ENCODE measurements at regions not wholly inside any gene's neighbourhood (a gene's known extent, or its start where the extent isn't known, plus 50 kb on each side); places are given as distances from the start of the nearest gene placed in this dataset.

DNA sequence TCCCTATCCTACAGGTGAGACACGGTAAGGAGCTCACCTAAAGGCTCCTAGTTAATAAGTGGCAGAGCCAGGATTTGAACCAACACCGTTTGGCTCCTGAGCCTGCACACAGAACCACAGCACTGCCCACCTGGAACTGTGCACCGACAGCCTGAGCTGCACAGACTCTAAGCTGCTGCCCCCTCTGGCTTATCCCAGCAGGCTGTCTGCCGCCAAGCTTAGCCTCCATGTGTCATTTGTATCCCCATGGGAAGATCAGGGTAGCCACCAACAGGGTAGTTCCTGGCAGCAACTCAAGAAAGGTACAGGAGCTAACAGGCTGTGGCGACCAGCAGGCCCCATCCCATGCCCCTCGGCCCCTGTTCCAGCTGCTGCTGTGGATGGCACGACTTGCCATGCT is 135.7 kb downstream of the LRRC30 start:
- H3K4me1 ChIP-seq (ENCODE audit: control insufficient read depth in 3 of 3, insufficient read depth in 2 of 3, low read depth in 1 of 3, low read length in 2 of 3), result peaks cover 0 to 8% (median 0%) of the 10 kb centered on the region in 3 donors
- 52 to 69% (median 54%) methylated on average over 7 of the region's 7 CpGs for WGBS, 3 donors
- FAIRE-seq (no peak), DNase-seq (peak in 1 of 2 donors; percentile 29)
- H3K27ac ChIP-seq (ENCODE audit: low read depth in 1 of 3, low read length in 2 of 3), result no peak overlapping the region
- no peaks in the 10 kb centered on the region for H3K36me3 ChIP-seq (ENCODE audit: control insufficient read depth in 3 of 3, insufficient read depth in 2 of 3, low read depth in 1 of 3, low read length in 3 of 3)
- no peaks in the 10 kb centered on the region for H3K27me3 ChIP-seq (ENCODE audit: control insufficient read depth in 3 of 3, insufficient read depth in 3 of 3, low read length in 3 of 3)
- H3K4me3 ChIP-seq (ENCODE audit: low read depth in 1 of 3, low read length in 3 of 3), result no peak overlapping the region
- H3K9me3 ChIP-seq (ENCODE audit: control insufficient read depth in 2 of 2, insufficient read depth in 1 of 2, low read depth in 1 of 2, low read length in 1 of 2), result no peaks in the 10 kb centered on the region

DNA sequence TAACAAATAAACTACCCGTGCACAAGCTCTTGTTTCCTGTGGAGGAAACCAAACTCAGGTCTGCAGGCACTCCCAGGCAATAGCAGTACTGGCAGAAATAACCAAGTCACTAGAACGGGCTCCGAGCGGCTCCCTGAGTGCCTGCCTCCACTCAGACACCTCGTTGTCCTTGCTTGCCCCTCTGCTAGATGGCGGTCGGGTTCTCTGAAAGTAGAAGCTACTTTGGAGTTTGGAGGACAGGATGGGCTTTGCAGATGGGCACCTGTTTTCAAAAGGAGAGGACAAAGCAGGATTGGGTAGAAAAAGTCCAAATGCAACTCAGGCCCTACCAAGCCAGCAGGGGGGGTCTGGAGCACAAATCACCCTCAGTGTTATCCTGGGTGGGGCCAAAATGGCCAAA is 136.4 kb downstream of the LRRC30 start:
- 63 to 95% (median 76%) methylated on average over 7 of the region's 7 CpGs for WGBS, 3 donors
- Histone ChIP-seq H3K36me3 (ENCODE audit: control insufficient read depth in 3 of 3, insufficient read depth in 2 of 3, low read depth in 1 of 3, low read length in 3 of 3) (no peaks in the 10 kb centered on the region), H3K27ac (ENCODE audit: low read depth in 1 of 3, low read length in 2 of 3) (no peak overlapping the region), H3K27me3 (ENCODE audit: control insufficient read depth in 3 of 3, insufficient read depth in 3 of 3, low read length in 3 of 3) (no peaks in the 10 kb centered on the region), H3K4me3 (ENCODE audit: low read depth in 1 of 3, low read length in 3 of 3) (no peak overlapping the region), H3K9me3 (ENCODE audit: control insufficient read depth in 2 of 2, insufficient read depth in 1 of 2, low read depth in 1 of 2, low read length in 1 of 2) (no peaks in the 10 kb centered on the region), H3K4me1 (ENCODE audit: control insufficient read depth in 3 of 3, insufficient read depth in 2 of 3, low read depth in 1 of 3, low read length in 2 of 3) (peaks cover 0 to 8% (median 0%) of the 10 kb centered on the region in 3 donors)
- no peak for DNase-seq
- no peak for FAIRE-seq

DNA sequence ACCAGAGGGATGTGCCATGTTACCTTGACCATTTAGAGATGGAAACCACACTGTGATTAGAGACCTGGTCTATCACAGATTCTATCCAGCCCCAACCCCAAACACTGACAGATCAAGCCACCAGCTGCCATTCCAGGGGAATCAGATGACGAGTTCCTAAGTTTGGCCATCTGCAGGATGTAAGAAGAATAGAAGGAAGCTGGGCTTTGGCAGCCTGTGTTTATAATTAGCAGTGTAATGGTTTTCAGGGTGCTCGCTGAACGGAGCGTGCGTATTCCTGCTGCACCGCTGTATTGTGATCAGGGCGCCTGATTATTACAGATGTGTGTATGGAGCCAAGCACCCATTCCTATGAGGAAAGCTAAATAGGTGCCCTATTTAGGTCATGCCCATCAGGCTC is 138.1 kb downstream of the LRRC30 start:
- Histone ChIP-seq H3K27me3 (ENCODE audit: control insufficient read depth in 3 of 3, insufficient read depth in 3 of 3, low read length in 3 of 3) (no peaks in the 10 kb centered on the region), H3K9me3 (ENCODE audit: control insufficient read depth in 2 of 2, insufficient read depth in 1 of 2, low read depth in 1 of 2, low read length in 1 of 2) (no peaks in the 10 kb centered on the region), H3K36me3 (ENCODE audit: control insufficient read depth in 3 of 3, insufficient read depth in 2 of 3, low read depth in 1 of 3, low read length in 3 of 3) (no peaks in the 10 kb centered on the region), H3K4me1 (ENCODE audit: control insufficient read depth in 3 of 3, insufficient read depth in 2 of 3, low read depth in 1 of 3, low read length in 2 of 3) (peaks cover 0 to 14% (median 0%) of the 10 kb centered on the region in 3 donors), H3K4me3 (ENCODE audit: low read depth in 1 of 3, low read length in 3 of 3) (no peak overlapping the region), H3K27ac (ENCODE audit: low read depth in 1 of 3, low read length in 2 of 3) (peak overlapping the region in 1 of 3 donors; percentile 73)
- DNase-seq, result no peak
- WGBS, 3 donors, result 76 to 86% (median 86%) methylated on average over 7 of the region's 7 CpGs
- no peak for FAIRE-seq

GRCh38 chr18:7370375-7370774 is 139.5 kb downstream of the LRRC30 start:
- Histone ChIP-seq H3K4me1 (ENCODE audit: control insufficient read depth in 3 of 3, insufficient read depth in 2 of 3, low read depth in 1 of 3, low read length in 2 of 3) (peaks cover 0 to 14% (median 0%) of the 10 kb centered on the region in 3 donors), H3K36me3 (ENCODE audit: control insufficient read depth in 3 of 3, insufficient read depth in 2 of 3, low read depth in 1 of 3, low read length in 3 of 3) (no peaks in the 10 kb centered on the region), H3K9me3 (ENCODE audit: control insufficient read depth in 2 of 2, insufficient read depth in 1 of 2, low read depth in 1 of 2, low read length in 1 of 2) (no peaks in the 10 kb centered on the region), H3K27me3 (ENCODE audit: control insufficient read depth in 3 of 3, insufficient read depth in 3 of 3, low read length in 3 of 3) (no peaks in the 10 kb centered on the region), H3K27ac (ENCODE audit: low read depth in 1 of 3, low read length in 2 of 3) (peak overlapping the region in 2 of 3 donors; percentile 52 to 73), H3K4me3 (ENCODE audit: low read depth in 1 of 3, low read length in 3 of 3) (no peak overlapping the region)
- FAIRE-seq (no peak), DNase-seq (no peak)
- WGBS, 3 donors, result 26 to 59% (median 48%) methylated on average over 7 of the region's 7 CpGs

- H3K27ac ChIP-seq (ENCODE audit: low read depth in 1 of 3, low read length in 2 of 3), result peak overlapping the region in 1 of 3 donors; percentile 52
- WGBS, 3 donors, result 26 to 63% (median 48%) methylated on average over 11 of the region's 11 CpGs
- peak in 1 of 2 donors; percentile 39 for DNase-seq
These were observed 139.9 kb downstream of the LRRC30 start for GRCh38 chr18:7370802-7371201.

GRCh38 chr18:7373441-7373840 is 142.6 kb downstream of the LRRC30 start:
- peaks cover 0 to 14% (median 0%) of the 10 kb centered on the region in 3 donors for H3K4me1 ChIP-seq (ENCODE audit: control insufficient read depth in 3 of 3, insufficient read depth in 2 of 3, low read depth in 1 of 3, low read length in 2 of 3)
- WGBS, 3 donors, result 70 to 77% (median 75%) methylated on average over 6 of the region's 6 CpGs
- no peak overlapping the region for H3K4me3 ChIP-seq (ENCODE audit: low read depth in 1 of 3, low read length in 3 of 3)
- H3K27ac ChIP-seq (ENCODE audit: low read depth in 1 of 3, low read length in 2 of 3), result no peak overlapping the region
- H3K27me3 ChIP-seq (ENCODE audit: control insufficient read depth in 3 of 3, insufficient read depth in 3 of 3, low read length in 3 of 3), result no peaks in the 10 kb centered on the region
- peaks cover 0 to 9% of the 10 kb centered on the region in 2 donors for H3K9me3 ChIP-seq (ENCODE audit: control insufficient read depth in 2 of 2, insufficient read depth in 1 of 2, low read depth in 1 of 2, low read length in 1 of 2)
- no peaks in the 10 kb centered on the region for H3K36me3 ChIP-seq (ENCODE audit: control insufficient read depth in 3 of 3, insufficient read depth in 2 of 3, low read depth in 1 of 3, low read length in 3 of 3)
- FAIRE-seq (no peak), DNase-seq (no peak)

More at GRCh38 chr18:7370802-7371201, 139.9 kb downstream of the LRRC30 start:
- Histone ChIP-seq H3K4me3 (ENCODE audit: low read depth in 1 of 3, low read length in 3 of 3) (no peak overlapping the region), H3K9me3 (ENCODE audit: control insufficient read depth in 2 of 2, insufficient read depth in 1 of 2, low read depth in 1 of 2, low read length in 1 of 2) (no peaks in the 10 kb centered on the region), H3K27me3 (ENCODE audit: control insufficient read depth in 3 of 3, insufficient read depth in 3 of 3, low read length in 3 of 3) (no peaks in the 10 kb centered on the region), H3K36me3 (ENCODE audit: control insufficient read depth in 3 of 3, insufficient read depth in 2 of 3, low read depth in 1 of 3, low read length in 3 of 3) (no peaks in the 10 kb centered on the region), H3K4me1 (ENCODE audit: control insufficient read depth in 3 of 3, insufficient read depth in 2 of 3, low read depth in 1 of 3, low read length in 2 of 3) (peaks cover 0 to 14% (median 0%) of the 10 kb centered on the region in 3 donors)
- no peak for FAIRE-seq

- 94 to 95% (median 94%) methylated on average over 9 of the region's 9 CpGs for WGBS, 3 donors
- Histone ChIP-seq H3K36me3 (ENCODE audit: control insufficient read depth in 3 of 3, insufficient read depth in 2 of 3, low read depth in 1 of 3, low read length in 3 of 3) (no peaks in the 10 kb centered on the region), H3K27me3 (ENCODE audit: control insufficient read depth in 3 of 3, insufficient read depth in 3 of 3, low read length in 3 of 3) (no peaks in the 10 kb centered on the region), H3K4me1 (ENCODE audit: control insufficient read depth in 3 of 3, insufficient read depth in 2 of 3, low read depth in 1 of 3, low read length in 2 of 3) (no peaks in the 10 kb centered on the region), H3K9me3 (ENCODE audit: control insufficient read depth in 2 of 2, insufficient read depth in 1 of 2, low read depth in 1 of 2, low read length in 1 of 2) (peaks cover 0 to 6% of the 10 kb centered on the region in 2 donors), H3K27ac (ENCODE audit: low read depth in 1 of 3, low read length in 2 of 3) (no peak overlapping the region), H3K4me3 (ENCODE audit: low read depth in 1 of 3, low read length in 3 of 3) (no peak overlapping the region)
- DNase-seq (no peak), FAIRE-seq (no peak)
These were observed 150.4 kb downstream of the LRRC30 start for GRCh38 chr18:7381307-7381706.

DNA sequence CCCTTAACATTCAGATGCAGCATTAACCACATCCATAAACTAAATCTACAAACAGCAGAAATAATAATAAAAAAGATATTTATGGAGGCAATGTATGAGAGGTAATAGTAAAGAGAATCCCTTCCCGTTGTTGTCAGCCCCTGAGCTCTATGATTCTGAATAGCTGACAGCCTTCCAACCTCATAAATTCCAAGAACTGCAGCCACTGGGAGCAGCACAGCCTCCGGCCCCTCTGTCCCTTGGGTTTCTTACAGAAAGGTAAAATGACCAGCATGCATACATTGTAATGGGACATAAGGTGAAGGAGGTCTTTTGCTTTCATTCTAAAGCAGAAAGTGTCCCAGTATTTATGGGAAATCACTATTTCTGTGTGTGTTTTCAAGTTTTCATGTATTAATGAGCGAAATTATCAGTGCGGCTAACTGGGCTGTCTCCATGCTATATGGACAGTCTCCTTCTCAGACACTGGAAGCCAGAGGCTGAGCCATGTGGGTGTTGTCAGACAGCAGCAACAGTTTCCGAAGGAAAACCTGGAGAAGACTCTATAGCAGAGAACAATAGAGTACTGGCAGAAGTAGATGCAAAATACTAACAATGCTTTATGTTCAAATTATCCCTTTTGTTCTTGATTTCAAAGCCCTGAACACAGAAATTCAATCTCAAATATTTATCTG is 151.6 kb downstream of the LRRC30 start:
- DNase-seq (no peak), FAIRE-seq (no peak)
- Histone ChIP-seq H3K36me3 (ENCODE audit: control insufficient read depth in 3 of 3, insufficient read depth in 2 of 3, low read depth in 1 of 3, low read length in 3 of 3) (no peaks in the 10 kb centered on the region), H3K27me3 (ENCODE audit: control insufficient read depth in 3 of 3, insufficient read depth in 3 of 3, low read length in 3 of 3) (no peaks in the 10 kb centered on the region), H3K4me1 (ENCODE audit: control insufficient read depth in 3 of 3, insufficient read depth in 2 of 3, low read depth in 1 of 3, low read length in 2 of 3) (no peaks in the 10 kb centered on the region), H3K9me3 (ENCODE audit: control insufficient read depth in 2 of 2, insufficient read depth in 1 of 2, low read depth in 1 of 2, low read length in 1 of 2) (no peaks in the 10 kb centered on the region), H3K4me3 (ENCODE audit: low read depth in 1 of 3, low read length in 3 of 3) (no peak overlapping the region), H3K27ac (ENCODE audit: low read depth in 1 of 3, low read length in 2 of 3) (no peak overlapping the region)
- WGBS, 3 donors, result 68 to 72% (median 70%) methylated on average over 5 of the region's 5 CpGs
